GM23338 (cell line): ENCODE measurements at regions not wholly inside any gene's neighbourhood (a gene's known extent, or its start where the extent isn't known, plus 50 kb on each side); places are given as distances from the start of the nearest gene placed in this dataset.

ENCODE experiments used
- ATAC-seq: fragments of 200-7000 bp; cut with Tn5 transposase; 3 replicates; pipeline ENCODE4 v1.9.1; 2020
- DNase-seq: peaks from one replicate; pipeline ENCODE4 v3.0.0-alpha.2; 2015; ENCODE audit warnings: low spot score
- H2AFZ ChIP-seq: fragments of 200-600 bp; sonication (generic); 2 replicates; pipeline ENCODE4 v1.8.0; 2016; ENCODE audit warnings: antibody characterized with exemption, mild to moderate bottlenecking, moderate library complexity
- H3F3A ChIP-seq: fragments of 200-600 bp; sonication (generic); replicated peaks from 2 replicates; pipeline ENCODE4 v1.8.0; 2017; ENCODE audit warnings: antibody characterized with exemption, mixed run types, low read depth
- H3K27ac ChIP-seq: fragments of 200-600 bp; sonication (generic); 2 replicates; pipeline ENCODE4 v1.6.1; 2016; ENCODE audit warnings: low read depth
- H3K27me3 ChIP-seq: fragments of 200-600 bp; sonication (generic); 2 replicates; pipeline ENCODE4 v1.8.0; 2016; ENCODE audit warnings: mild to moderate bottlenecking, mixed run types, moderate library complexity; ENCODE audit not compliant: insufficient read depth
- H3K36me3 ChIP-seq: fragments of 200-600 bp; sonication (generic); 2 replicates; pipeline ENCODE4 v1.8.0; 2016; ENCODE audit warnings: mild to moderate bottlenecking; ENCODE audit not compliant: insufficient read depth
- H3K4me1 ChIP-seq: fragments of 200-600 bp; sonication (generic); 2 replicates; pipeline ENCODE4 v1.8.0; 2016; ENCODE audit warnings: mild to moderate bottlenecking, moderate library complexity; ENCODE audit not compliant: insufficient read depth
- H3K4me2 ChIP-seq: fragments of 200-600 bp; sonication (generic); 2 replicates; pipeline ENCODE4 v1.7.1; 2017; ENCODE audit warnings: mixed run types
- H3K4me3 ChIP-seq: fragments of 200-600 bp; sonication (generic); 2 replicates; pipeline ENCODE4 v1.6.1; 2016; ENCODE audit warnings: mixed run types
- H3K79me2 ChIP-seq: fragments of 200-600 bp; sonication (generic); replicated peaks from 2 replicates; pipeline ENCODE4 v1.8.0; 2017; ENCODE audit warnings: mild to moderate bottlenecking; ENCODE audit not compliant: insufficient read depth
- H3K9me2 ChIP-seq: fragments of 200-600 bp; sonication (generic); 2 replicates; pipeline ENCODE4 v1.8.0; 2017; ENCODE audit not compliant: insufficient read depth
- H4K20me1 ChIP-seq: fragments of 200-600 bp; sonication (generic); replicated peaks from 2 replicates; pipeline ENCODE4 v1.8.0; 2017; ENCODE audit warnings: mild to moderate bottlenecking; ENCODE audit not compliant: insufficient read depth
- H3K27ac Mint-ChIP-seq: 2 replicates; pipeline ENCODE4 v1.8.0; 2020; ENCODE audit warnings: inconsistent platforms, mild to moderate bottlenecking, moderate library complexity, mixed read lengths
- H3K27me3 Mint-ChIP-seq: 3 replicates; pipeline ENCODE4 v1.8.0; 2022; ENCODE audit warnings: low read depth, mild to moderate bottlenecking, moderate library complexity, mixed read lengths, inconsistent platforms; ENCODE audit not compliant: insufficient read depth, poor library complexity
- H3K36me3 Mint-ChIP-seq: 3 replicates; pipeline ENCODE4 v1.8.0; 2021; ENCODE audit warnings: low read depth, mild to moderate bottlenecking, inconsistent platforms, moderate library complexity, mixed read lengths
- H3K4me1 Mint-ChIP-seq: 3 replicates; pipeline ENCODE4 v1.8.0; 2020; ENCODE audit warnings: mild to moderate bottlenecking, inconsistent platforms, mixed read lengths
- H3K4me3 Mint-ChIP-seq: 3 replicates; pipeline ENCODE4 v1.8.0; 2021; ENCODE audit warnings: moderate library complexity, mild to moderate bottlenecking, inconsistent platforms, mixed read lengths
- H3K9me3 Mint-ChIP-seq: 3 replicates; pipeline ENCODE4 v1.8.0; 2020; ENCODE audit warnings: moderate library complexity, mild to moderate bottlenecking, inconsistent platforms, mixed read lengths
- CREB1 ChIP-seq: fragments of 250-450 bp; sonication (Bioruptor Pico); IDR thresholded peaks from 2 replicates; pipeline ENCODE4 v1.5.0; 2020; ENCODE audit warnings: low read depth, mild to moderate bottlenecking, moderate library complexity
- CTCF ChIP-seq, 2 experiments: fragments of 200-600 bp in 1 of 2; sonication (generic) in 1 of 2; conservative IDR thresholded peaks; 2 replicates each; pipeline versions ENCODE4 v1.5.1 to v1.6.1; 2016 to 2017; ENCODE audit warnings: antibody characterized with exemption in 2 of 2, low read depth in 2 of 2, mild to moderate bottlenecking in 2 of 2, moderate library complexity in 1 of 2
- EZH2 ChIP-seq: fragments of 200-600 bp; sonication (generic); IDR thresholded peaks from one replicate; pipeline ENCODE4 v1.8.0; 2017; ENCODE audit warnings: antibody characterized with exemption, mild to moderate bottlenecking, low read depth; ENCODE audit not compliant: unreplicated experiment
- EZH2phosphoT487 ChIP-seq: fragments of 200-600 bp; sonication (generic); IDR thresholded peaks from one replicate; pipeline ENCODE4 v1.8.1; 2018; ENCODE audit warnings: antibody characterized with exemption; ENCODE audit not compliant: unreplicated experiment
- JUNB ChIP-seq: IDR thresholded peaks from one replicate; pipeline ENCODE4 v1.6.1; 2016; ENCODE audit warnings: antibody characterized with exemption; ENCODE audit not compliant: unreplicated experiment
- NANOG ChIP-seq: IDR thresholded peaks from 2 replicates; pipeline ENCODE4 v1.6.1; 2016; ENCODE audit warnings: antibody characterized with exemption, borderline replicate concordance
- POLR2AphosphoS5 ChIP-seq: IDR thresholded peaks from 2 replicates; pipeline ENCODE4 v1.6.1; 2016; ENCODE audit warnings: antibody characterized with exemption, low read depth
- ZNF114 ChIP-seq: fragments of 250-450 bp; sonication (Bioruptor Pico); IDR thresholded peaks from 2 replicates; pipeline ENCODE4 v1.5.0; 2020; ENCODE audit warnings: mild to moderate bottlenecking, moderate library complexity
- ZNF462 ChIP-seq: fragments of 250-450 bp; sonication (Bioruptor Pico); IDR thresholded peaks from 2 replicates; pipeline ENCODE4 v1.5.0; 2020; ENCODE audit warnings: mild to moderate bottlenecking, moderate library complexity

GRCh38 chr3:78462021-78462420, 1305.8 kb downstream of the ROBO1 start (continued):
- no peak for TF ChIP-seq ZNF114 (CRISPR knock-in tag)
- TF ChIP-seq CREB1 (CRISPR knock-in tag), result no peak
- no peak for TF ChIP-seq EZH2
- TF ChIP-seq CTCF (conservative IDR thresholded peaks at IDR 0.05; ENCODE audit: low read depth in 2 of 2), result no peak

- H3K36me3 ChIP-seq, result peaks cover 5% of the 10 kb centered on the region; the same call in 1 of the 2 replicates
- TF ChIP-seq ZNF462 (CRISPR knock-in tag), result no peak
- no peak for TF ChIP-seq NANOG
- TF ChIP-seq POLR2AphosphoS5, result no peak
- TF ChIP-seq EZH2, result no peak
- no peak for TF ChIP-seq JUNB
- no peak for TF ChIP-seq EZH2phosphoT487
- no peak overlapping the region for H3K27ac ChIP-seq
- Mint-ChIP-seq H3K4me1 (peaks cover 23% of the 10 kb centered on the region; the same call in 2 of the 3 replicates), H3K27me3 (peaks cover 2% of the 10 kb centered on the region), H3K4me3 (no peak overlapping the region), H3K9me3 (peaks cover 16% of the 10 kb centered on the region), H3K36me3 (peaks cover 23% of the 10 kb centered on the region), H3K27ac (peak overlapping the region; percentile 87)
- H3K4me2 ChIP-seq, result peak overlapping the region; percentile 10; the same call in 1 of the 2 replicates
- no peaks in the 10 kb centered on the region for H3K79me2 ChIP-seq
- ATAC-seq (no peak; the same call in 2 of the 3 replicates), DNase-seq (peak; percentile 24)
- no peak overlapping the region for H3K4me3 ChIP-seq
- peaks cover 20% of the 10 kb centered on the region for H3K4me1 ChIP-seq
- H3K9me2 ChIP-seq, result no peaks in the 10 kb centered on the region
- no peaks in the 10 kb centered on the region for H3K27me3 ChIP-seq
- no peaks in the 10 kb centered on the region for H3F3A ChIP-seq
- no peaks in the 10 kb centered on the region for H4K20me1 ChIP-seq
- no peak overlapping the region for H2AFZ ChIP-seq
These were observed 1291.7 kb downstream of the ROBO1 start for GRCh38 chr3:78476076-78476475.
